ENCODE measurements at regions not wholly inside any gene's neighbourhood (a gene's known extent, or its start where the extent isn't known, plus 50 kb on each side); places are given as distances from the start of the nearest gene placed in this dataset.
A peak's percentile ranks its signal among the peaks of the same experiment; 100 is the strongest.
"Not testable (repeated sequence)": the region's sequence is repeated elsewhere in the genome, so short reads cannot be mapped to it uniquely, and the experiment has no call there.

- no peak overlapping the region for H3K18ac ChIP-seq (ENCODE audit: low read length)
- no peak overlapping the region for H3K4me3 ChIP-seq (ENCODE audit: low read length)
- no peaks in the 10 kb centered on the region for H3K79me1 ChIP-seq (ENCODE audit: low read length)
- H2AK5ac ChIP-seq (ENCODE audit: low read length) = no peak overlapping the region
- H3K4ac ChIP-seq (ENCODE audit: low read depth, low read length) = no peak overlapping the region
- no peak overlapping the region for H3K9ac ChIP-seq (ENCODE audit: low read length)
- no peak overlapping the region for H3K4me2 ChIP-seq (ENCODE audit: low read length)
- no peaks in the 10 kb centered on the region for H3K4me1 ChIP-seq (ENCODE audit: control insufficient read depth, low read depth, low read length)
- no peak overlapping the region for H4K5ac ChIP-seq (ENCODE audit: low read length)
- no peak overlapping the region for H3K27ac ChIP-seq (ENCODE audit: low read depth, low read length)
- H3K79me2 ChIP-seq (ENCODE audit: control insufficient read depth, insufficient read depth, low read length) = no peaks in the 10 kb centered on the region
- H3K23ac ChIP-seq (ENCODE audit: low read length) = no peak overlapping the region
- no peak overlapping the region for H4K8ac ChIP-seq (ENCODE audit: low read depth, low read length)
- WGBS (ENCODE audit: extremely low coverage, insufficient coverage, low lambda C conversion rate) = no CpG with 5 or more reads among the region's 5 CpGs
- H3K56ac ChIP-seq (ENCODE audit: low read length) = no peak overlapping the region
- no peaks in the 10 kb centered on the region for H3K27me3 ChIP-seq (ENCODE audit: insufficient read depth, low read length, poor library complexity)
- DNase-seq = no peak
- H2BK5ac ChIP-seq (ENCODE audit: low read length) = no peak overlapping the region
- H2BK15ac ChIP-seq (replicated peaks; ENCODE audit: low read depth) = no peak overlapping the region
- no peaks in the 10 kb centered on the region for H3K36me3 ChIP-seq (ENCODE audit: control insufficient read depth, insufficient read depth, low read length)
- H2BK120ac ChIP-seq (ENCODE audit: low read depth, low read length) = no peak overlapping the region
Measured at GRCh38 chr18:76602191-76602590, 107.1 kb upstream of the ZNF516 start.

DNA sequence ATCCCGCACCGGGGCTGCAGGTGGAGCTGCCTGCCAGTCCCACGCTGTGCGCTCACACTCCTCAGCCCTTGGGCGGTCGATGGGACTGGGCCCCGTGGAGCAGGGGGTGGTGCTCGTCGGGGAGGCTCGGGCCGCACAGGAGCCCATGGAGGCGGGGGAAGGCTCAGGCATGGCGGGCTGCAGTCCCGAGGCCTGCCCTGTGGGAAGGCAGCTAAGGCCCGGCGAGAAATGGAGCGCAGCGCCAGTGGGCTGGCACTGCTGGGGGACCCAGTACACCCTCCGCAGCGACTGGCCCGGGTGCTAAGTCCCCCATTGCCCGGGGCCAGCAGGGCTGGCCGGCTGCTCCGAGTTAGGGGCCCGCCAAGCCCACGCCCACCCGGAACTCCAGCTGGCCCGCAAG is 105.0 kb upstream of the ZNF516 start:
- not testable (repeated sequence) for H4K5ac ChIP-seq (ENCODE audit: low read length); H4K8ac ChIP-seq (ENCODE audit: low read depth, low read length); H3K79me1 ChIP-seq (ENCODE audit: low read length); H3K4me2 ChIP-seq (ENCODE audit: low read length); H3K36me3 ChIP-seq (ENCODE audit: control insufficient read depth, insufficient read depth, low read length); H3K4me3 ChIP-seq (ENCODE audit: low read length); H3K9ac ChIP-seq (ENCODE audit: low read length); H3K18ac ChIP-seq (ENCODE audit: low read length); H3K4ac ChIP-seq (ENCODE audit: low read depth, low read length); H3K4me1 ChIP-seq (ENCODE audit: control insufficient read depth, low read depth, low read length); H3K23ac ChIP-seq (ENCODE audit: low read length); H3K56ac ChIP-seq (ENCODE audit: low read length); DNase-seq; H2AK5ac ChIP-seq (ENCODE audit: low read length); H2BK5ac ChIP-seq (ENCODE audit: low read length); H2BK15ac ChIP-seq (replicated peaks; ENCODE audit: low read depth); H2BK120ac ChIP-seq (ENCODE audit: low read depth, low read length); H3K27me3 ChIP-seq (ENCODE audit: insufficient read depth, low read length, poor library complexity); H3K27ac ChIP-seq (ENCODE audit: low read depth, low read length); H3K79me2 ChIP-seq (ENCODE audit: control insufficient read depth, insufficient read depth, low read length)
- WGBS (ENCODE audit: extremely low coverage, insufficient coverage, low lambda C conversion rate) = no CpG with 5 or more reads among the region's 28 CpGs

DNA sequence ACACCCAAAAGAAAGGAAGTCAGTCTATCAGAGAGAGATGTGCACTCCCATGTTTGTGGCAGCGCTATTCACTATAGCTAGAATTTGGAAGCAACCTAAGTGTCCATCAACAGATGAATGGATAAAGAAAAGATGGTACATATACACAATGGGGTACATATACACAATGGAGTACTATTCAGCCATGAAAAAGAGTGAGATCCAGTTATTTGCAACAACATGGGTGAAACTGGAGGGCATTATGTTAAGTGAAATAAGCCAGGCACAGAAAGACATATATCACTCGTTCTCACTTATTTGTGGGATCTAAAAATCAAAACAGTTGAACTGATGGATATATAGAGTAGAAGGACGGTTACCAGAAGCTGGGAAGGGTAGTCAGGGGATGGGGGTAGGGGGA is 99.9 kb upstream of the ZNF516 start:
- no peak overlapping the region for H2BK15ac ChIP-seq (replicated peaks; ENCODE audit: low read depth)
- no peaks in the 10 kb centered on the region for H3K79me2 ChIP-seq (ENCODE audit: control insufficient read depth, insufficient read depth, low read length)
- no peak overlapping the region for H3K4ac ChIP-seq (ENCODE audit: low read depth, low read length)
- H3K4me1 ChIP-seq (ENCODE audit: control insufficient read depth, low read depth, low read length) = no peaks in the 10 kb centered on the region
- H2AK5ac ChIP-seq (ENCODE audit: low read length) = no peak overlapping the region
- H3K9ac ChIP-seq (ENCODE audit: low read length) = no peak overlapping the region
- no peak overlapping the region for H2BK5ac ChIP-seq (ENCODE audit: low read length)
- no peaks in the 10 kb centered on the region for H3K27me3 ChIP-seq (ENCODE audit: insufficient read depth, low read length, poor library complexity)
- DNase-seq = no peak
- no peak overlapping the region for H2BK120ac ChIP-seq (ENCODE audit: low read depth, low read length)
- H3K23ac ChIP-seq (ENCODE audit: low read length) = no peak overlapping the region
- no peak overlapping the region for H3K56ac ChIP-seq (ENCODE audit: low read length)
- no peak overlapping the region for H3K18ac ChIP-seq (ENCODE audit: low read length)
- no peak overlapping the region for H3K4me3 ChIP-seq (ENCODE audit: low read length)
- no peaks in the 10 kb centered on the region for H3K79me1 ChIP-seq (ENCODE audit: low read length)
- no peak overlapping the region for H3K4me2 ChIP-seq (ENCODE audit: low read length)
- WGBS (ENCODE audit: extremely low coverage, insufficient coverage, low lambda C conversion rate) = 100% methylated on average over 1 of the region's 3 CpGs
- no peak overlapping the region for H4K8ac ChIP-seq (ENCODE audit: low read depth, low read length)
- no peak overlapping the region for H4K5ac ChIP-seq (ENCODE audit: low read length)
- no peaks in the 10 kb centered on the region for H3K36me3 ChIP-seq (ENCODE audit: control insufficient read depth, insufficient read depth, low read length)
- no peak overlapping the region for H3K27ac ChIP-seq (ENCODE audit: low read depth, low read length)

DNA sequence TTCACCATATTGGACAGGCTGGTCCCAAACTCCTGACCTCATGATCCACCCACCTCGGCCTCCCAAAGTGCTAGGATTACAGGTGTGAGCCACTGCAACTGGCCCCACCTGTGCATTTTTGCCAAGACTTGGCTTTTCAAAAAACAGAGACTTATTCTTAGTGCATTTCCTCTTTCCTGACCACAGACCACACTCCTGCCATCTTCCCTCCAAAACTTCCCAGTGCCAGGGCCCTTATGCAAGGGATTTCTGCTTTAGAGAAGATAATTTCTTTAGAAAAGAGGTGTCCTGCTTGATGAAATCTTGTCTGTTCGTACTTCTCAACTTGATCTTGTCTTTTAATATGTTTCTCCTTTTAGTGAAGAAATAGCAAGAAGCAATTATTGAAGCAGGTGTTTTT is 98.8 kb upstream of the ZNF516 start:
- Histone ChIP-seq H3K4me1 (ENCODE audit: control insufficient read depth, low read depth, low read length) (no peaks in the 10 kb centered on the region), H2BK120ac (ENCODE audit: low read depth, low read length) (no peak overlapping the region), H2BK15ac (replicated peaks; ENCODE audit: low read depth) (no peak overlapping the region), H3K9ac (ENCODE audit: low read length) (no peak overlapping the region), H4K8ac (ENCODE audit: low read depth, low read length) (no peak overlapping the region), H3K56ac (ENCODE audit: low read length) (no peak overlapping the region), H3K36me3 (ENCODE audit: control insufficient read depth, insufficient read depth, low read length) (no peaks in the 10 kb centered on the region), H3K27me3 (ENCODE audit: insufficient read depth, low read length, poor library complexity) (no peaks in the 10 kb centered on the region), H4K5ac (ENCODE audit: low read length) (no peak overlapping the region), H3K4me3 (ENCODE audit: low read length) (no peak overlapping the region), H3K79me1 (ENCODE audit: low read length) (no peaks in the 10 kb centered on the region), H2AK5ac (ENCODE audit: low read length) (no peak overlapping the region), H3K4ac (ENCODE audit: low read depth, low read length) (no peak overlapping the region), H3K23ac (ENCODE audit: low read length) (no peak overlapping the region), H3K79me2 (ENCODE audit: control insufficient read depth, insufficient read depth, low read length) (no peaks in the 10 kb centered on the region), H3K27ac (ENCODE audit: low read depth, low read length) (no peak overlapping the region), H3K18ac (ENCODE audit: low read length) (no peak overlapping the region), H2BK5ac (ENCODE audit: low read length) (no peak overlapping the region), H3K4me2 (ENCODE audit: low read length) (no peak overlapping the region)
- WGBS (ENCODE audit: extremely low coverage, insufficient coverage, low lambda C conversion rate) = no CpG with 5 or more reads among the region's 2 CpGs
- no peak for DNase-seq

- H3K4me1 ChIP-seq (ENCODE audit: control insufficient read depth, low read depth, low read length) = no peaks in the 10 kb centered on the region
- H3K23ac ChIP-seq (ENCODE audit: low read length) = no peak overlapping the region
- H3K79me2 ChIP-seq (ENCODE audit: control insufficient read depth, insufficient read depth, low read length) = no peaks in the 10 kb centered on the region
- H4K8ac ChIP-seq (ENCODE audit: low read depth, low read length) = no peak overlapping the region
- H2BK120ac ChIP-seq (ENCODE audit: low read depth, low read length) = no peak overlapping the region
- H3K18ac ChIP-seq (ENCODE audit: low read length) = no peak overlapping the region
- no peak overlapping the region for H3K27ac ChIP-seq (ENCODE audit: low read depth, low read length)
- H3K4me3 ChIP-seq (ENCODE audit: low read length) = no peak overlapping the region
- no peak overlapping the region for H3K9ac ChIP-seq (ENCODE audit: low read length)
- H3K4me2 ChIP-seq (ENCODE audit: low read length) = no peak overlapping the region
- H3K4ac ChIP-seq (ENCODE audit: low read depth, low read length) = no peak overlapping the region
- H2BK15ac ChIP-seq (replicated peaks; ENCODE audit: low read depth) = no peak overlapping the region
- no peaks in the 10 kb centered on the region for H3K79me1 ChIP-seq (ENCODE audit: low read length)
- WGBS (ENCODE audit: extremely low coverage, insufficient coverage, low lambda C conversion rate) = no CpG with 5 or more reads among the region's 10 CpGs
- DNase-seq = peak; percentile 54
- no peak overlapping the region for H2AK5ac ChIP-seq (ENCODE audit: low read length)
- H3K56ac ChIP-seq (ENCODE audit: low read length) = no peak overlapping the region
- no peak overlapping the region for H2BK5ac ChIP-seq (ENCODE audit: low read length)
- H4K5ac ChIP-seq (ENCODE audit: low read length) = no peak overlapping the region
- H3K36me3 ChIP-seq (ENCODE audit: control insufficient read depth, insufficient read depth, low read length) = no peaks in the 10 kb centered on the region
- H3K27me3 ChIP-seq (ENCODE audit: insufficient read depth, low read length, poor library complexity) = no peaks in the 10 kb centered on the region
Measured at GRCh38 chr18:76592981-76593381, 97.9 kb upstream of the ZNF516 start.

GRCh38 chr18:76592096-76592495 is 97.1 kb upstream of the ZNF516 start:
- Histone ChIP-seq H3K4me3 (ENCODE audit: low read length) (no peak overlapping the region), H2AK5ac (ENCODE audit: low read length) (no peak overlapping the region), H3K79me2 (ENCODE audit: control insufficient read depth, insufficient read depth, low read length) (no peaks in the 10 kb centered on the region), H4K8ac (ENCODE audit: low read depth, low read length) (no peak overlapping the region), H3K18ac (ENCODE audit: low read length) (no peak overlapping the region), H2BK120ac (ENCODE audit: low read depth, low read length) (no peak overlapping the region), H3K9ac (ENCODE audit: low read length) (no peak overlapping the region), H3K4ac (ENCODE audit: low read depth, low read length) (no peak overlapping the region), H3K23ac (ENCODE audit: low read length) (no peak overlapping the region), H3K79me1 (ENCODE audit: low read length) (no peaks in the 10 kb centered on the region), H3K27me3 (ENCODE audit: insufficient read depth, low read length, poor library complexity) (no peaks in the 10 kb centered on the region), H3K36me3 (ENCODE audit: control insufficient read depth, insufficient read depth, low read length) (no peaks in the 10 kb centered on the region), H2BK15ac (replicated peaks; ENCODE audit: low read depth) (no peak overlapping the region), H3K27ac (ENCODE audit: low read depth, low read length) (no peak overlapping the region), H3K4me2 (ENCODE audit: low read length) (no peak overlapping the region), H2BK5ac (ENCODE audit: low read length) (no peak overlapping the region), H3K4me1 (ENCODE audit: control insufficient read depth, low read depth, low read length) (no peaks in the 10 kb centered on the region), H3K56ac (ENCODE audit: low read length) (no peak overlapping the region), H4K5ac (ENCODE audit: low read length) (no peak overlapping the region)
- no CpG with 5 or more reads among the region's 6 CpGs for WGBS (ENCODE audit: extremely low coverage, insufficient coverage, low lambda C conversion rate)
- peak; percentile 24 for DNase-seq
